GM23338 (cell line): ENCODE measurements at regions not wholly inside any gene's neighbourhood (a gene's known extent, or its start where the extent isn't known, plus 50 kb on each side); places are given as distances from the start of the nearest gene placed in this dataset.

Source experiments
- ATAC-seq: fragments of 200-7000 bp; cut with Tn5 transposase; 3 replicates; pipeline ENCODE4 v1.9.1; 2020
- DNase-seq: peaks from one replicate; pipeline ENCODE4 v3.0.0-alpha.2; 2015; ENCODE audit warnings: low spot score
- H2AFZ ChIP-seq: fragments of 200-600 bp; sonication (generic); 2 replicates; pipeline ENCODE4 v1.8.0; 2016; ENCODE audit warnings: antibody characterized with exemption, mild to moderate bottlenecking, moderate library complexity
- H3F3A ChIP-seq: fragments of 200-600 bp; sonication (generic); replicated peaks from 2 replicates; pipeline ENCODE4 v1.8.0; 2017; ENCODE audit warnings: antibody characterized with exemption, mixed run types, low read depth
- H3K27ac ChIP-seq: fragments of 200-600 bp; sonication (generic); 2 replicates; pipeline ENCODE4 v1.6.1; 2016; ENCODE audit warnings: low read depth
- H3K27me3 ChIP-seq: fragments of 200-600 bp; sonication (generic); 2 replicates; pipeline ENCODE4 v1.8.0; 2016; ENCODE audit warnings: mild to moderate bottlenecking, mixed run types, moderate library complexity; ENCODE audit not compliant: insufficient read depth
- H3K36me3 ChIP-seq: fragments of 200-600 bp; sonication (generic); 2 replicates; pipeline ENCODE4 v1.8.0; 2016; ENCODE audit warnings: mild to moderate bottlenecking; ENCODE audit not compliant: insufficient read depth
- H3K4me1 ChIP-seq: fragments of 200-600 bp; sonication (generic); 2 replicates; pipeline ENCODE4 v1.8.0; 2016; ENCODE audit warnings: mild to moderate bottlenecking, moderate library complexity; ENCODE audit not compliant: insufficient read depth
- H3K4me2 ChIP-seq: fragments of 200-600 bp; sonication (generic); 2 replicates; pipeline ENCODE4 v1.7.1; 2017; ENCODE audit warnings: mixed run types
- H3K4me3 ChIP-seq: fragments of 200-600 bp; sonication (generic); 2 replicates; pipeline ENCODE4 v1.6.1; 2016; ENCODE audit warnings: mixed run types
- H3K79me2 ChIP-seq: fragments of 200-600 bp; sonication (generic); replicated peaks from 2 replicates; pipeline ENCODE4 v1.8.0; 2017; ENCODE audit warnings: mild to moderate bottlenecking; ENCODE audit not compliant: insufficient read depth
- H3K9me2 ChIP-seq: fragments of 200-600 bp; sonication (generic); 2 replicates; pipeline ENCODE4 v1.8.0; 2017; ENCODE audit not compliant: insufficient read depth
- H4K20me1 ChIP-seq: fragments of 200-600 bp; sonication (generic); replicated peaks from 2 replicates; pipeline ENCODE4 v1.8.0; 2017; ENCODE audit warnings: mild to moderate bottlenecking; ENCODE audit not compliant: insufficient read depth
- H3K27ac Mint-ChIP-seq: 2 replicates; pipeline ENCODE4 v1.8.0; 2020; ENCODE audit warnings: inconsistent platforms, mild to moderate bottlenecking, moderate library complexity, mixed read lengths
- H3K27me3 Mint-ChIP-seq: 3 replicates; pipeline ENCODE4 v1.8.0; 2022; ENCODE audit warnings: low read depth, mild to moderate bottlenecking, moderate library complexity, mixed read lengths, inconsistent platforms; ENCODE audit not compliant: insufficient read depth, poor library complexity
- H3K36me3 Mint-ChIP-seq: 3 replicates; pipeline ENCODE4 v1.8.0; 2021; ENCODE audit warnings: low read depth, mild to moderate bottlenecking, inconsistent platforms, moderate library complexity, mixed read lengths
- H3K4me1 Mint-ChIP-seq: 3 replicates; pipeline ENCODE4 v1.8.0; 2020; ENCODE audit warnings: mild to moderate bottlenecking, inconsistent platforms, mixed read lengths
- H3K4me3 Mint-ChIP-seq: 3 replicates; pipeline ENCODE4 v1.8.0; 2021; ENCODE audit warnings: moderate library complexity, mild to moderate bottlenecking, inconsistent platforms, mixed read lengths
- H3K9me3 Mint-ChIP-seq: 3 replicates; pipeline ENCODE4 v1.8.0; 2020; ENCODE audit warnings: moderate library complexity, mild to moderate bottlenecking, inconsistent platforms, mixed read lengths
- CREB1 ChIP-seq: fragments of 250-450 bp; sonication (Bioruptor Pico); IDR thresholded peaks from 2 replicates; pipeline ENCODE4 v1.5.0; 2020; ENCODE audit warnings: low read depth, mild to moderate bottlenecking, moderate library complexity
- EZH2phosphoT487 ChIP-seq: fragments of 200-600 bp; sonication (generic); IDR thresholded peaks from one replicate; pipeline ENCODE4 v1.8.1; 2018; ENCODE audit warnings: antibody characterized with exemption; ENCODE audit not compliant: unreplicated experiment
- POLR2AphosphoS5 ChIP-seq: IDR thresholded peaks from 2 replicates; pipeline ENCODE4 v1.6.1; 2016; ENCODE audit warnings: antibody characterized with exemption, low read depth
- STAT1 ChIP-seq: IDR thresholded peaks from one replicate; pipeline ENCODE4 v1.6.1; 2016; ENCODE audit warnings: antibody characterized with exemption; ENCODE audit not compliant: unreplicated experiment
- ZNF114 ChIP-seq: fragments of 250-450 bp; sonication (Bioruptor Pico); IDR thresholded peaks from 2 replicates; pipeline ENCODE4 v1.5.0; 2020; ENCODE audit warnings: mild to moderate bottlenecking, moderate library complexity
- ZNF331 ChIP-seq: fragments of 250-450 bp; sonication (Bioruptor Pico); IDR thresholded peaks from 2 replicates; pipeline ENCODE4 v1.5.0; 2020; ENCODE audit warnings: low read depth, mild to moderate bottlenecking, moderate library complexity
- TF ChIP-seq, protein P1 (sequence below), 2 experiments: fragments of 200-600 bp in 1 of 2; sonication (generic) in 1 of 2; conservative IDR thresholded peaks; 2 replicates each; pipeline versions ENCODE4 v1.5.1 to v1.6.1; 2016 to 2017; ENCODE audit warnings: antibody characterized with exemption in 2 of 2, low read depth in 2 of 2, mild to moderate bottlenecking in 2 of 2, moderate library complexity in 1 of 2
- TF ChIP-seq, protein P2 (sequence below): IDR thresholded peaks from one replicate; pipeline ENCODE4 v1.6.1; 2018; ENCODE audit warnings: antibody characterized with exemption; ENCODE audit not compliant: unreplicated experiment
- TF ChIP-seq, protein P3 (sequence below): IDR thresholded peaks from 2 replicates; pipeline ENCODE4 v1.6.1; 2016; ENCODE audit warnings: antibody characterized with exemption
- TF ChIP-seq, protein P4 (sequence below): fragments of 250-450 bp; sonication (Bioruptor Pico); IDR thresholded peaks from 2 replicates; pipeline ENCODE4 v1.5.0; 2020; ENCODE audit warnings: mild to moderate bottlenecking, moderate library complexity

DNA sequence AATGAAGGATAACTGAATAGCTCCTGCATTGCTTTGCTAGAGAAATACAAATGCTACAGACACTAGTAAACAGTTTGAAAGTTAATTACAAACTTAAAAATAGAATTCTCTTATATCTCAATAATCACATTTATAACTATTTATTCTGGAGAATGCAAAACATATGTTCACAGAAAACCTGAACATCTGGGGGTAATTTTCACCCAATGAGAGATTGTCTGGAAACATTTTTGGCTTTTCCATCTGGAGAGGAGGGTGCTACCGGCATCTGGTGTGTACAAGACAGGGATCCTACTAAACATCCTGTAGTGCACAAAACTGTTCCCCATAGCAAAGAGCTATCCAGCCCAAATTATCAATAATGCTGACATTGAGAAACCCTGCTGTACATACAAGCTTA lies 378.4 kb upstream of the CHORDC1 start (continued):
- TF ChIP-seq, protein P1, sequence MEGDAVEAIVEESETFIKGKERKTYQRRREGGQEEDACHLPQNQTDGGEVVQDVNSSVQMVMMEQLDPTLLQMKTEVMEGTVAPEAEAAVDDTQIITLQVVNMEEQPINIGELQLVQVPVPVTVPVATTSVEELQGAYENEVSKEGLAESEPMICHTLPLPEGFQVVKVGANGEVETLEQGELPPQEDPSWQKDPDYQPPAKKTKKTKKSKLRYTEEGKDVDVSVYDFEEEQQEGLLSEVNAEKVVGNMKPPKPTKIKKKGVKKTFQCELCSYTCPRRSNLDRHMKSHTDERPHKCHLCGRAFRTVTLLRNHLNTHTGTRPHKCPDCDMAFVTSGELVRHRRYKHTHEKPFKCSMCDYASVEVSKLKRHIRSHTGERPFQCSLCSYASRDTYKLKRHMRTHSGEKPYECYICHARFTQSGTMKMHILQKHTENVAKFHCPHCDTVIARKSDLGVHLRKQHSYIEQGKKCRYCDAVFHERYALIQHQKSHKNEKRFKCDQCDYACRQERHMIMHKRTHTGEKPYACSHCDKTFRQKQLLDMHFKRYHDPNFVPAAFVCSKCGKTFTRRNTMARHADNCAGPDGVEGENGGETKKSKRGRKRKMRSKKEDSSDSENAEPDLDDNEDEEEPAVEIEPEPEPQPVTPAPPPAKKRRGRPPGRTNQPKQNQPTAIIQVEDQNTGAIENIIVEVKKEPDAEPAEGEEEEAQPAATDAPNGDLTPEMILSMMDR (conservative IDR thresholded peaks at IDR 0.05; ENCODE audit: low read depth in 2 of 2), result no peak
- TF ChIP-seq CREB1, result no peak
- no peak for TF ChIP-seq ZNF114 (CRISPR knock-in tag)
- no peak for TF ChIP-seq POLR2AphosphoS5
- TF ChIP-seq ZNF331 (CRISPR knock-in tag), result no peak

DNA sequence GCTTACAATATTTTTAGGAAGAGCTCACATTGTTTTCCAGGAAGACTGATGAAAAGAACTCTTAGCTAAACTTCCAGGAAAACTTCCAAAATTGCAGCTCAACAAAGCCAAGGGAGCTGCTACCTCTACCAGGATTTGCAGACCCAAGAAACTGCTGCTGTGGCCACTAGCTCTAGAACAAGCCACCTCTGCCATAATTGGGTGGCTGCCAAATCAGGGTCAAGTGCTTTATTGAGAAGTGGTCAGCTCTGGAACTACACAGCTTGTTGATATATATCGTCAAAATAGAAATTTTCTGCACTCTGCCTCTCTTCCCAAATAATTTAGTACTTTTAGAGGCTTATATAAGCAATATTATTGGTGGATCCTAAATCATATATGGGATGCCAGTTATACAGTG lies 371.8 kb upstream of the CHORDC1 start:
- Histone ChIP-seq H3K27me3 (no peaks in the 10 kb centered on the region), H3F3A (no peaks in the 10 kb centered on the region), H4K20me1 (no peaks in the 10 kb centered on the region), H3K4me1 (peaks cover 8% of the 10 kb centered on the region; the same call in 1 of the 2 replicates), H3K36me3 (no peaks in the 10 kb centered on the region), H3K9me2 (0 out of 2 replicates have a peak, but pooled peaks cover 3% of the 10 kb centered on the region), H3K4me2 (no peak overlapping the region), H3K27ac (no peak overlapping the region), H2AFZ (no peak overlapping the region), H3K4me3 (no peak overlapping the region), H3K79me2 (no peaks in the 10 kb centered on the region)
- no peaks in the 10 kb centered on the region for H3K36me3 Mint-ChIP-seq
- H3K27ac Mint-ChIP-seq, result no peak overlapping the region
- DNase-seq (peak; percentile 15), ATAC-seq (no peak)
- no peaks in the 10 kb centered on the region for H3K27me3 Mint-ChIP-seq
- no peaks in the 10 kb centered on the region for H3K4me1 Mint-ChIP-seq
- no peak overlapping the region for H3K4me3 Mint-ChIP-seq
- H3K9me3 Mint-ChIP-seq, result peaks cover 19% of the 10 kb centered on the region; the same call in 2 of the 3 replicates
- TF ChIP-seq STAT1 (no peak), CREB1 (no peak), ZNF114 (CRISPR knock-in tag) (no peak), EZH2phosphoT487 (no peak)
- TF ChIP-seq, protein P2, sequence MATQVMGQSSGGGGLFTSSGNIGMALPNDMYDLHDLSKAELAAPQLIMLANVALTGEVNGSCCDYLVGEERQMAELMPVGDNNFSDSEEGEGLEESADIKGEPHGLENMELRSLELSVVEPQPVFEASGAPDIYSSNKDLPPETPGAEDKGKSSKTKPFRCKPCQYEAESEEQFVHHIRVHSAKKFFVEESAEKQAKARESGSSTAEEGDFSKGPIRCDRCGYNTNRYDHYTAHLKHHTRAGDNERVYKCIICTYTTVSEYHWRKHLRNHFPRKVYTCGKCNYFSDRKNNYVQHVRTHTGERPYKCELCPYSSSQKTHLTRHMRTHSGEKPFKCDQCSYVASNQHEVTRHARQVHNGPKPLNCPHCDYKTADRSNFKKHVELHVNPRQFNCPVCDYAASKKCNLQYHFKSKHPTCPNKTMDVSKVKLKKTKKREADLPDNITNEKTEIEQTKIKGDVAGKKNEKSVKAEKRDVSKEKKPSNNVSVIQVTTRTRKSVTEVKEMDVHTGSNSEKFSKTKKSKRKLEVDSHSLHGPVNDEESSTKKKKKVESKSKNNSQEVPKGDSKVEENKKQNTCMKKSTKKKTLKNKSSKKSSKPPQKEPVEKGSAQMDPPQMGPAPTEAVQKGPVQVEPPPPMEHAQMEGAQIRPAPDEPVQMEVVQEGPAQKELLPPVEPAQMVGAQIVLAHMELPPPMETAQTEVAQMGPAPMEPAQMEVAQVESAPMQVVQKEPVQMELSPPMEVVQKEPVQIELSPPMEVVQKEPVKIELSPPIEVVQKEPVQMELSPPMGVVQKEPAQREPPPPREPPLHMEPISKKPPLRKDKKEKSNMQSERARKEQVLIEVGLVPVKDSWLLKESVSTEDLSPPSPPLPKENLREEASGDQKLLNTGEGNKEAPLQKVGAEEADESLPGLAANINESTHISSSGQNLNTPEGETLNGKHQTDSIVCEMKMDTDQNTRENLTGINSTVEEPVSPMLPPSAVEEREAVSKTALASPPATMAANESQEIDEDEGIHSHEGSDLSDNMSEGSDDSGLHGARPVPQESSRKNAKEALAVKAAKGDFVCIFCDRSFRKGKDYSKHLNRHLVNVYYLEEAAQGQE, result no peak
- TF ChIP-seq, protein P1 (conservative IDR thresholded peaks at IDR 0.05; ENCODE audit: low read depth in 2 of 2), result no peak
- TF ChIP-seq, protein P3, sequence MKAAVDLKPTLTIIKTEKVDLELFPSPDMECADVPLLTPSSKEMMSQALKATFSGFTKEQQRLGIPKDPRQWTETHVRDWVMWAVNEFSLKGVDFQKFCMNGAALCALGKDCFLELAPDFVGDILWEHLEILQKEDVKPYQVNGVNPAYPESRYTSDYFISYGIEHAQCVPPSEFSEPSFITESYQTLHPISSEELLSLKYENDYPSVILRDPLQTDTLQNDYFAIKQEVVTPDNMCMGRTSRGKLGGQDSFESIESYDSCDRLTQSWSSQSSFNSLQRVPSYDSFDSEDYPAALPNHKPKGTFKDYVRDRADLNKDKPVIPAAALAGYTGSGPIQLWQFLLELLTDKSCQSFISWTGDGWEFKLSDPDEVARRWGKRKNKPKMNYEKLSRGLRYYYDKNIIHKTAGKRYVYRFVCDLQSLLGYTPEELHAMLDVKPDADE, result no peak
- TF ChIP-seq, protein P4, sequence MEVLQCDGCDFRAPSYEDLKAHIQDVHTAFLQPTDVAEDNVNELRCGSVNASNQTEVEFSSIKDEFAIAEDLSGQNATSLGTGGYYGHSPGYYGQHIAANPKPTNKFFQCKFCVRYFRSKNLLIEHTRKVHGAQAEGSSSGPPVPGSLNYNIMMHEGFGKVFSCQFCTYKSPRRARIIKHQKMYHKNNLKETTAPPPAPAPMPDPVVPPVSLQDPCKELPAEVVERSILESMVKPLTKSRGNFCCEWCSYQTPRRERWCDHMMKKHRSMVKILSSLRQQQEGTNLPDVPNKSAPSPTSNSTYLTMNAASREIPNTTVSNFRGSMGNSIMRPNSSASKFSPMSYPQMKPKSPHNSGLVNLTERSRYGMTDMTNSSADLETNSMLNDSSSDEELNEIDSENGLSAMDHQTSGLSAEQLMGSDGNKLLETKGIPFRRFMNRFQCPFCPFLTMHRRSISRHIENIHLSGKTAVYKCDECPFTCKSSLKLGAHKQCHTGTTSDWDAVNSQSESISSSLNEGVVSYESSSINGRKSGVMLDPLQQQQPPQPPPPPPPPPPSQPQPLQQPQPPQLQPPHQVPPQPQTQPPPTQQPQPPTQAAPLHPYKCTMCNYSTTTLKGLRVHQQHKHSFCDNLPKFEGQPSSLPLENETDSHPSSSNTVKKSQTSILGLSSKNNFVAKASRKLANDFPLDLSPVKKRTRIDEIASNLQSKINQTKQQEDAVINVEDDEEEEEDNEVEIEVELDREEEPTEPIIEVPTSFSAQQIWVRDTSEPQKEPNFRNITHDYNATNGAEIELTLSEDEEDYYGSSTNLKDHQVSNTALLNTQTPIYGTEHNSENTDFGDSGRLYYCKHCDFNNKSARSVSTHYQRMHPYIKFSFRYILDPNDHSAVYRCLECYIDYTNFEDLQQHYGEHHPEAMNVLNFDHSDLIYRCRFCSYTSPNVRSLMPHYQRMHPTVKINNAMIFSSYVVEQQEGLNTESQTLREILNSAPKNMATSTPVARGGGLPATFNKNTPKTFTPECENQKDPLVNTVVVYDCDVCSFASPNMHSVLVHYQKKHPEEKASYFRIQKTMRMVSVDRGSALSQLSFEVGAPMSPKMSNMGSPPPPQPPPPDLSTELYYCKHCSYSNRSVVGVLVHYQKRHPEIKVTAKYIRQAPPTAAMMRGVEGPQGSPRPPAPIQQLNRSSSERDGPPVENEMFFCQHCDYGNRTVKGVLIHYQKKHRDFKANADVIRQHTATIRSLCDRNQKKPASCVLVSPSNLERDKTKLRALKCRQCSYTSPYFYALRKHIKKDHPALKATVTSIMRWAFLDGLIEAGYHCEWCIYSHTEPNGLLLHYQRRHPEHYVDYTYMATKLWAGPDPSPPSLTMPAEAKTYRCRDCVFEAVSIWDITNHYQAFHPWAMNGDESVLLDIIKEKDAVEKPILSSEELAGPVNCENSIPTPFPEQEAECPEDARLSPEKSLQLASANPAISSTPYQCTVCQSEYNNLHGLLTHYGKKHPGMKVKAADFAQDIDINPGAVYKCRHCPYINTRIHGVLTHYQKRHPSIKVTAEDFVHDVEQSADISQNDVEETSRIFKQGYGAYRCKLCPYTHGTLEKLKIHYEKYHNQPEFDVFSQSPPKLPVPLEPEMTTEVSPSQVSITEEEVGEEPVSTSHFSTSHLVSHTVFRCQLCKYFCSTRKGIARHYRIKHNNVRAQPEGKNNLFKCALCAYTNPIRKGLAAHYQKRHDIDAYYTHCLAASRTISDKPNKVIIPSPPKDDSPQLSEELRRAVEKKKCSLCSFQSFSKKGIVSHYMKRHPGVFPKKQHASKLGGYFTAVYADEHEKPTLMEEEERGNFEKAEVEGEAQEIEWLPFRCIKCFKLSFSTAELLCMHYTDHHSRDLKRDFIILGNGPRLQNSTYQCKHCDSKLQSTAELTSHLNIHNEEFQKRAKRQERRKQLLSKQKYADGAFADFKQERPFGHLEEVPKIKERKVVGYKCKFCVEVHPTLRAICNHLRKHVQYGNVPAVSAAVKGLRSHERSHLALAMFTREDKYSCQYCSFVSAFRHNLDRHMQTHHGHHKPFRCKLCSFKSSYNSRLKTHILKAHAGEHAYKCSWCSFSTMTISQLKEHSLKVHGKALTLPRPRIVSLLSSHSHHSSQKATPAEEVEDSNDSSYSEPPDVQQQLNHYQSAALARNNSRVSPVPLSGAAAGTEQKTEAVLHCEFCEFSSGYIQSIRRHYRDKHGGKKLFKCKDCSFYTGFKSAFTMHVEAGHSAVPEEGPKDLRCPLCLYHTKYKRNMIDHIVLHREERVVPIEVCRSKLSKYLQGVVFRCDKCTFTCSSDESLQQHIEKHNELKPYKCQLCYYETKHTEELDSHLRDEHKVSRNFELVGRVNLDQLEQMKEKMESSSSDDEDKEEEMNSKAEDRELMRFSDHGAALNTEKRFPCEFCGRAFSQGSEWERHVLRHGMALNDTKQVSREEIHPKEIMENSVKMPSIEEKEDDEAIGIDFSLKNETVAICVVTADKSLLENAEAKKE (CRISPR knock-in tag), result no peak
